ENCODE measurements at regions not wholly inside any gene's neighbourhood (a gene's known extent, or its start where the extent isn't known, plus 50 kb on each side); places are given as distances from the start of the nearest gene placed in this dataset.

- H3K36me3 ChIP-seq (ENCODE audit: insufficient read depth, low read length): no peaks in the 10 kb centered on the region
- no peaks in the 10 kb centered on the region for H3K9me2 ChIP-seq (ENCODE audit: insufficient read depth, low read length)
- H4K20me1 ChIP-seq (ENCODE audit: insufficient read depth): no peaks in the 10 kb centered on the region
- no peak for TF ChIP-seq CTCF (IDR thresholded peaks at IDR 0.05; ENCODE audit: poor library complexity, severe bottlenecking)
- no peak for TF ChIP-seq RAD21 (conservative IDR thresholded peaks at IDR 0.05)
- TF ChIP-seq EZH2 (IDR thresholded peaks at IDR 0.05; ENCODE audit: borderline replicate concordance, insufficient read depth, low read length, poor library complexity, severe bottlenecking): no peak
- no peak for TF ChIP-seq TAF1 (IDR thresholded peaks at IDR 0.05; ENCODE audit: low read depth)
- TF ChIP-seq POLR2AphosphoS5 (IDR thresholded peaks at IDR 0.05): no peak
- TF ChIP-seq MXI1 (conservative IDR thresholded peaks at IDR 0.05; ENCODE audit: poor library complexity, severe bottlenecking): no peak
- H3K79me2 ChIP-seq (replicated peaks; ENCODE audit: insufficient read depth, low read length): no peaks in the 10 kb centered on the region
- H3K9ac ChIP-seq (ENCODE audit: low read length): no peak overlapping the region
- no peak overlapping the region for H3K4me2 ChIP-seq (ENCODE audit: low read length)
- no peaks in the 10 kb centered on the region for H3F3A ChIP-seq (ENCODE audit: insufficient read depth, low read length, poor library complexity, severe bottlenecking)
- no peak overlapping the region for H2AFZ ChIP-seq (ENCODE audit: low read depth, low read length)
- H3K4me3 ChIP-seq (ENCODE audit: low read length): no peak overlapping the region
- no peak overlapping the region for H3K27ac ChIP-seq (ENCODE audit: low read length)
- no peaks in the 10 kb centered on the region for H3K27me3 ChIP-seq (ENCODE audit: insufficient read depth, low read depth, low read length)
- H3K9me3 ChIP-seq (ENCODE audit: low read length): no peaks in the 10 kb centered on the region
Measured at GRCh38 chr7:156019776-156020565, 207.7 kb upstream of the SHH start.

GRCh38 chr7:156019308-156019707, 207.0 kb upstream of the SHH start:
- no peaks in the 10 kb centered on the region for H3K36me3 ChIP-seq (ENCODE audit: insufficient read depth, low read length)
- no peaks in the 10 kb centered on the region for H3K9me2 ChIP-seq (ENCODE audit: insufficient read depth, low read length)
- no peak overlapping the region for H3K27ac ChIP-seq (ENCODE audit: low read length)
- H4K20me1 ChIP-seq (ENCODE audit: insufficient read depth): no peaks in the 10 kb centered on the region
- H3K79me2 ChIP-seq (replicated peaks; ENCODE audit: insufficient read depth, low read length): no peaks in the 10 kb centered on the region
- no peak overlapping the region for H3K4me3 ChIP-seq (ENCODE audit: low read length)
- TF ChIP-seq EP300 (conservative IDR thresholded peaks at IDR 0.05; ENCODE audit: poor library complexity, severe bottlenecking) (no peak), MXI1 (conservative IDR thresholded peaks at IDR 0.05; ENCODE audit: poor library complexity, severe bottlenecking) (no peak), REST (IDR thresholded peaks at IDR 0.05; ENCODE audit: borderline replicate concordance) (no peak), POLR2AphosphoS5 (IDR thresholded peaks at IDR 0.05) (no peak), TAF1 (IDR thresholded peaks at IDR 0.05; ENCODE audit: low read depth) (no peak), CTCF (IDR thresholded peaks at IDR 0.05; ENCODE audit: poor library complexity, severe bottlenecking) (no peak), SMC3 (conservative IDR thresholded peaks at IDR 0.05; ENCODE audit: poor library complexity) (no peak), RAD21 (conservative IDR thresholded peaks at IDR 0.05) (no peak), EZH2 (IDR thresholded peaks at IDR 0.05; ENCODE audit: borderline replicate concordance, insufficient read depth, low read length, poor library complexity, severe bottlenecking) (no peak)
- no peak overlapping the region for H3K9ac ChIP-seq (ENCODE audit: low read length)
- H3K9me3 ChIP-seq (ENCODE audit: low read length): no peaks in the 10 kb centered on the region
- H2AFZ ChIP-seq (ENCODE audit: low read depth, low read length): no peak overlapping the region
- no peak overlapping the region for H3K4me2 ChIP-seq (ENCODE audit: low read length)
- no peaks in the 10 kb centered on the region for H3F3A ChIP-seq (ENCODE audit: insufficient read depth, low read length, poor library complexity, severe bottlenecking)
- no peaks in the 10 kb centered on the region for H3K27me3 ChIP-seq (ENCODE audit: insufficient read depth, low read depth, low read length)

Data from neural cell (in vitro differentiated cells).